ENCODE measurements at regions not wholly inside any gene's neighbourhood (a gene's known extent, or its start where the extent isn't known, plus 50 kb on each side); places are given as distances from the start of the nearest gene placed in this dataset.
A peak's percentile ranks its signal among the peaks of the same experiment; 100 is the strongest.

- Histone ChIP-seq H3K36me3 (ENCODE audit: insufficient read depth) (0 out of 2 replicates have a peak, but pooled peaks cover 4% of the 10 kb centered on the region), H3K79me2 (replicated peaks; ENCODE audit: insufficient read depth) (no peaks in the 10 kb centered on the region), H2AFZ (0 out of 2 replicates have a peak overlapping the region, but pooled peaks have one; percentile 2), H3K27me3 (ENCODE audit: insufficient read depth) (no peaks in the 10 kb centered on the region), H3K4me1 (ENCODE audit: insufficient read depth) (peaks cover 4% of the 10 kb centered on the region; the same call in 1 of the 2 replicates), H3K4me3 (no peak overlapping the region), H4K20me1 (replicated peaks; ENCODE audit: insufficient read depth) (no peaks in the 10 kb centered on the region), H3F3A (replicated peaks; ENCODE audit: low read depth) (no peaks in the 10 kb centered on the region), H3K27ac (ENCODE audit: low read depth) (no peak overlapping the region), H3K9me2 (ENCODE audit: insufficient read depth) (no peaks in the 10 kb centered on the region), H3K4me2 (no peak overlapping the region)
- no peak for DNase-seq (ENCODE audit: low spot score)
- Mint-ChIP-seq H3K27me3 (ENCODE audit: insufficient read depth, low read depth, poor library complexity) (no peaks in the 10 kb centered on the region), H3K36me3 (ENCODE audit: low read depth) (peaks cover 13% of the 10 kb centered on the region), H3K27ac (no peak overlapping the region), H3K9me3 (peaks cover 24% of the 10 kb centered on the region), H3K4me3 (no peak overlapping the region), H3K4me1 (no peaks in the 10 kb centered on the region)
- TF ChIP-seq REST (IDR thresholded peaks at IDR 0.05; ENCODE audit: unreplicated experiment): no peak
- no peak for TF ChIP-seq EZH2phosphoT487 (IDR thresholded peaks at IDR 0.05; ENCODE audit: unreplicated experiment)
- no peak for TF ChIP-seq STAT1 (IDR thresholded peaks at IDR 0.05; ENCODE audit: unreplicated experiment)
- TF ChIP-seq POLR2AphosphoS5 (IDR thresholded peaks at IDR 0.05; ENCODE audit: low read depth): no peak
- TF ChIP-seq, protein P1, sequence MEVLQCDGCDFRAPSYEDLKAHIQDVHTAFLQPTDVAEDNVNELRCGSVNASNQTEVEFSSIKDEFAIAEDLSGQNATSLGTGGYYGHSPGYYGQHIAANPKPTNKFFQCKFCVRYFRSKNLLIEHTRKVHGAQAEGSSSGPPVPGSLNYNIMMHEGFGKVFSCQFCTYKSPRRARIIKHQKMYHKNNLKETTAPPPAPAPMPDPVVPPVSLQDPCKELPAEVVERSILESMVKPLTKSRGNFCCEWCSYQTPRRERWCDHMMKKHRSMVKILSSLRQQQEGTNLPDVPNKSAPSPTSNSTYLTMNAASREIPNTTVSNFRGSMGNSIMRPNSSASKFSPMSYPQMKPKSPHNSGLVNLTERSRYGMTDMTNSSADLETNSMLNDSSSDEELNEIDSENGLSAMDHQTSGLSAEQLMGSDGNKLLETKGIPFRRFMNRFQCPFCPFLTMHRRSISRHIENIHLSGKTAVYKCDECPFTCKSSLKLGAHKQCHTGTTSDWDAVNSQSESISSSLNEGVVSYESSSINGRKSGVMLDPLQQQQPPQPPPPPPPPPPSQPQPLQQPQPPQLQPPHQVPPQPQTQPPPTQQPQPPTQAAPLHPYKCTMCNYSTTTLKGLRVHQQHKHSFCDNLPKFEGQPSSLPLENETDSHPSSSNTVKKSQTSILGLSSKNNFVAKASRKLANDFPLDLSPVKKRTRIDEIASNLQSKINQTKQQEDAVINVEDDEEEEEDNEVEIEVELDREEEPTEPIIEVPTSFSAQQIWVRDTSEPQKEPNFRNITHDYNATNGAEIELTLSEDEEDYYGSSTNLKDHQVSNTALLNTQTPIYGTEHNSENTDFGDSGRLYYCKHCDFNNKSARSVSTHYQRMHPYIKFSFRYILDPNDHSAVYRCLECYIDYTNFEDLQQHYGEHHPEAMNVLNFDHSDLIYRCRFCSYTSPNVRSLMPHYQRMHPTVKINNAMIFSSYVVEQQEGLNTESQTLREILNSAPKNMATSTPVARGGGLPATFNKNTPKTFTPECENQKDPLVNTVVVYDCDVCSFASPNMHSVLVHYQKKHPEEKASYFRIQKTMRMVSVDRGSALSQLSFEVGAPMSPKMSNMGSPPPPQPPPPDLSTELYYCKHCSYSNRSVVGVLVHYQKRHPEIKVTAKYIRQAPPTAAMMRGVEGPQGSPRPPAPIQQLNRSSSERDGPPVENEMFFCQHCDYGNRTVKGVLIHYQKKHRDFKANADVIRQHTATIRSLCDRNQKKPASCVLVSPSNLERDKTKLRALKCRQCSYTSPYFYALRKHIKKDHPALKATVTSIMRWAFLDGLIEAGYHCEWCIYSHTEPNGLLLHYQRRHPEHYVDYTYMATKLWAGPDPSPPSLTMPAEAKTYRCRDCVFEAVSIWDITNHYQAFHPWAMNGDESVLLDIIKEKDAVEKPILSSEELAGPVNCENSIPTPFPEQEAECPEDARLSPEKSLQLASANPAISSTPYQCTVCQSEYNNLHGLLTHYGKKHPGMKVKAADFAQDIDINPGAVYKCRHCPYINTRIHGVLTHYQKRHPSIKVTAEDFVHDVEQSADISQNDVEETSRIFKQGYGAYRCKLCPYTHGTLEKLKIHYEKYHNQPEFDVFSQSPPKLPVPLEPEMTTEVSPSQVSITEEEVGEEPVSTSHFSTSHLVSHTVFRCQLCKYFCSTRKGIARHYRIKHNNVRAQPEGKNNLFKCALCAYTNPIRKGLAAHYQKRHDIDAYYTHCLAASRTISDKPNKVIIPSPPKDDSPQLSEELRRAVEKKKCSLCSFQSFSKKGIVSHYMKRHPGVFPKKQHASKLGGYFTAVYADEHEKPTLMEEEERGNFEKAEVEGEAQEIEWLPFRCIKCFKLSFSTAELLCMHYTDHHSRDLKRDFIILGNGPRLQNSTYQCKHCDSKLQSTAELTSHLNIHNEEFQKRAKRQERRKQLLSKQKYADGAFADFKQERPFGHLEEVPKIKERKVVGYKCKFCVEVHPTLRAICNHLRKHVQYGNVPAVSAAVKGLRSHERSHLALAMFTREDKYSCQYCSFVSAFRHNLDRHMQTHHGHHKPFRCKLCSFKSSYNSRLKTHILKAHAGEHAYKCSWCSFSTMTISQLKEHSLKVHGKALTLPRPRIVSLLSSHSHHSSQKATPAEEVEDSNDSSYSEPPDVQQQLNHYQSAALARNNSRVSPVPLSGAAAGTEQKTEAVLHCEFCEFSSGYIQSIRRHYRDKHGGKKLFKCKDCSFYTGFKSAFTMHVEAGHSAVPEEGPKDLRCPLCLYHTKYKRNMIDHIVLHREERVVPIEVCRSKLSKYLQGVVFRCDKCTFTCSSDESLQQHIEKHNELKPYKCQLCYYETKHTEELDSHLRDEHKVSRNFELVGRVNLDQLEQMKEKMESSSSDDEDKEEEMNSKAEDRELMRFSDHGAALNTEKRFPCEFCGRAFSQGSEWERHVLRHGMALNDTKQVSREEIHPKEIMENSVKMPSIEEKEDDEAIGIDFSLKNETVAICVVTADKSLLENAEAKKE (CRISPR knock-in tag; IDR thresholded peaks at IDR 0.05): no peak
- TF ChIP-seq CTCF (conservative IDR thresholded peaks at IDR 0.05; ENCODE audit: low read depth in 2 of 2): no peak
- TF ChIP-seq NANOG (IDR thresholded peaks at IDR 0.05; ENCODE audit: borderline replicate concordance): no peak
- ATAC-seq: no peak
Measured at GRCh38 chr5:162654661-162655405, 587.3 kb downstream of the GABRG2 start.

Data from GM23338 (cell line).